Stomach smooth muscle (tissue), 2 donors: ENCODE measurements at regions not wholly inside any gene's neighbourhood (a gene's known extent, or its start where the extent isn't known, plus 50 kb on each side); places are given as distances from the start of the nearest gene placed in this dataset.

Experiments used
- H3K27ac ChIP-seq: one replicate; pipeline ENCODE4 v1.7.0; 2013; ENCODE audit warnings: mild to moderate bottlenecking, low read length, inconsistent platforms
- H3K27me3 ChIP-seq, 2 donors: one replicate each; pipeline ENCODE4 v1.7.0; 2013; ENCODE audit warnings: low read length in 2 of 2; ENCODE audit not compliant: insufficient read depth in 2 of 2, control insufficient read depth in 1 of 2
- H3K36me3 ChIP-seq, 2 donors: one replicate each; pipeline ENCODE4 v1.7.0; 2013; ENCODE audit warnings: low read length in 2 of 2; ENCODE audit not compliant: control insufficient read depth in 2 of 2, insufficient read depth in 2 of 2
- H3K4me1 ChIP-seq: one replicate; pipeline ENCODE4 v1.7.0; 2013; ENCODE audit warnings: low read length; ENCODE audit not compliant: control insufficient read depth, insufficient read depth
- H3K4me3 ChIP-seq, 2 donors: one replicate each; pipeline ENCODE4 v1.7.0; 2013; ENCODE audit warnings: low read length in 2 of 2
- H3K9ac ChIP-seq, 2 donors: one replicate each; pipeline ENCODE4 v1.7.0; 2013; ENCODE audit warnings: low read length in 2 of 2, mild to moderate bottlenecking in 1 of 2
- H3K9me3 ChIP-seq, 2 donors: one replicate each; pipeline ENCODE4 v1.7.0; 2013; ENCODE audit warnings: low read length in 2 of 2; ENCODE audit not compliant: control insufficient read depth in 2 of 2
- donor health status: healthy.
- donor health status: Pancreatic carcinoma.

DNA sequence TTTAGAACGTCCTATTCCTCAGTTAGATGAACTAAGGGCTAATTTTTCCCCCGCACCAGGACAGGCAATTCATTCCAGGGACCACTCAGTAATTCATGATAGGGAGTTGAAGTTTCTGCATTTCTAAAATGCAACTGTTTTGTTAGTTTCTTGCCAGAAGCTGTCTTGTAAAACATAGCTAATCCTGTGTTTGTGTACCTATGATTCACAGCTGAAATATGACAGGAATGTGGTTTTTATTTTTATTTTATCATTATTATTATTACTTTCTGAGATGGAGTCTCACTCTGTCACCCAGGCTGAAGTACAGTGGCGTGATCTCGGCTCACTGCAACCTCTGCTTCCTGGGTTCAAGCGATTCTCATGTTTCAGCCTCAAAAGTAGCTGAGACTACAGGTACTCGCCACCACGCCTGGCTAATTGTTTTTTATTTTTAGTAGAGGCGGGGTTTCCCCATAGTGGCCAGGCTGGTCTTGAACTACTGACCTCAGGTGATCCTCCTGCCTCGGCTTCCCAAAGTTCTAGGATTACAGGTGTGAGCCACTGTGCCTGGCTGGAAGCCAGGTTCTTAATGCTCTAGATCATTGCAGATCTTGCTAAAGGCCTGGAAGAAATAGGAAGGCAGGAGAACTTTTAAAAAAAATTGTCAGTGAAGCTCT, 154.8 kb upstream of the FHL2 start:
- no peak overlapping the region for H3K27ac ChIP-seq
- no peaks in the 10 kb centered on the region for H3K9me3 ChIP-seq
- H3K4me1 ChIP-seq, result peaks cover 3% of the 10 kb centered on the region
- no peaks in the 10 kb centered on the region for H3K36me3 ChIP-seq
- H3K27me3 ChIP-seq, result peaks cover 2 to 5% of the 10 kb centered on the region in 2 donors
- no peak overlapping the region for H3K9ac ChIP-seq
- no peak overlapping the region for H3K4me3 ChIP-seq

DNA sequence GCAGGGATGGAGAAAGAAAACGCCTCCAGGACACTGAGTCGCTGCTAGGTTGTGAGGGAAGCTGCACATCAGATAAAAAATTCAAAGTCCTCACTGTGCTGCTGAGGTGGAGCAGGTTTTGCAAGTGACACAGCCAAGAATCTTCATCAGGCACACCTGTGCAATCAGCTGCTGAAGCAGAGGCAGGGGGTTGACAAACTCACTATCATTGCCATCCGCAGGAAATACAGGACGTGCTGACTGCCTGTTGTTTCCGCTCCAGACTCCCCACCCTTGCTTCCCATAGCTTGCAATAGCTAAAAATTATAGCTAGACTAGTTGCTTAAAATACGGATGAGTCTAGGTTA, 147.8 kb upstream of the FHL2 start:
- no peaks in the 10 kb centered on the region for H3K36me3 ChIP-seq
- H3K4me3 ChIP-seq, result no peak overlapping the region
- H3K9ac ChIP-seq, result no peak overlapping the region
- no peaks in the 10 kb centered on the region for H3K27me3 ChIP-seq
- no peak overlapping the region for H3K27ac ChIP-seq
- peaks cover 3% of the 10 kb centered on the region for H3K4me1 ChIP-seq
- no peaks in the 10 kb centered on the region for H3K9me3 ChIP-seq

DNA sequence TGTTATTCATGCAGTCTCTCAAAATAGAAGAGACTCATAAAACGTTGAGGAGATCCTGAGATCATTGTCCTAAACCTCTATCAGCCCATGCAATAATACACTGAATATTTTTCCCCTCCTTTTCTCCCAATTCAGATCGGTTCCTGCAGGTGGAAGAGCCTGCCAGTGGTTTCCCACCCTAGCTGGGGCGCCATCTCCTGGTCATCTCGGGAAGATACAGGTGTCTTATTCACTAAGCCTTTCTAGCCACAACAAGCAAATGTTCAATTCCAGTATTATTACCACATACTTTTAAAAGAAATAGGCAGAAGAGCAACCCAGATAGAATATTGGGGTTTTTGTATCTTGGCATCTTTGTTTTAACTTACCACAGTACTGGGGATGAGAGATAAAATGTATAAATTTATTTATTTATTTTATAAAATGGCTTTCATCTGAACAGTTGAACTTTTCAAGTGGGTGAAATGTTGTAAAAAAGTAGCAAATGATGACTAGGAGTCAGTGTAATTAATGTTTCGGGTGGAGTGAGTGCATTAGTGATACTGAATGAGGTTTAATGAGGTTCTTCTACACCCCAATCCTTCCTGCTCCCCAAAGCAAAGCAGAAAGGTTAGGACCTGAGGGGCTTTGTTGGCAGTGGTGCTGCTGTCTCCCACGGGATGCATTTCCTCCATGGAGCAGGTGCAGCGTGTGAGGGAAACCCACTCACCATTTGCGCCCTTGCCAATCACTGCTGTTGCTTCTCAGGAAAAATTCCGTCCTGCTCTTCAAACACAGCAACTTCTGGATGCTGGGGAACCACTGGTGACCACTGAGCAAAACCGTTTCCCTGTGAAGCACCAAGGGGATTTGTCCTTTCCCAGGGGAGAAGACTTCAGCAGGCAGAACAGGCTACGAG, 147.1 kb upstream of the FHL2 start:
- Histone ChIP-seq H3K36me3 (no peaks in the 10 kb centered on the region), H3K9me3 (no peaks in the 10 kb centered on the region), H3K27ac (no peak overlapping the region), H3K4me1 (peaks cover 3% of the 10 kb centered on the region), H3K9ac (no peak overlapping the region), H3K27me3 (no peaks in the 10 kb centered on the region), H3K4me3 (no peak overlapping the region)

DNA sequence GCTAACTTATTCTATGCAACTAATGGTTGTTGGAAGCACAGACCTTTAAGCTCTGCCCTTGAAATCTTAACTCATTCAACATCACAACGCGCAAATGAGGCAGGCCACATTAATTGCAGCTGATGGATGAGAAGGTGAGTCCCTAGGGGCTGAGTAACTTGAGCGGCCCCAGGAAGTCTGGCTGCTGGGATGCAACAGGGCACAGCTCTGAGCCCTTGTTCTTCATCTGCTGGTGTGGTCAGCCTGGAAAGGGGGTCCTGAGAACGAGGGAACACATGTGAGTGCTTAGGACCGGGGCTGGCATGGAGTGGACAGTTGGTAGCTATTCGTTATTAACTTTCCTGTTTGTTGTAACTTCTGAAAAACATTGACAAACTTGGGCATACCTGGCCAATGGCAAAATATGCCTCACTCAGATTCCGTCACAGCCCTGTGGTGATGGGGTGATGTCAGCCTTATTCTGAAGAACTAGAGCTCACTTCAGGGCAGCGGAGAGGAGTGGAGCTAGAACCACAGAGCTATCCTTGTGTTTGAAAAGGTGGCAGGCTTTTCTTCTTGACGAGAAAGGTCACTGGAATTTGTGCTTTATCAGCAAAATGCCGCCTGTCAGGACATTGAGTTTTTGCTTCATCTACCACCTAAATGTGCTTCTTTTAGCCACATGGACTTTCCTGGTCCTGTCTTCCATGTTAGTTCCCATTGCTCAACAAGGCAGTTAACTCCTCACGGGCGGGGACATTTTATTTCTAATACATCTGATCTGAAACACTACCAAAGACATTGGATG, 145.9 kb upstream of the FHL2 start:
- peaks cover 3% of the 10 kb centered on the region for H3K4me1 ChIP-seq
- H3K27ac ChIP-seq, result no peak overlapping the region
- H3K36me3 ChIP-seq, result no peaks in the 10 kb centered on the region
- no peak overlapping the region for H3K4me3 ChIP-seq
- H3K27me3 ChIP-seq, result no peaks in the 10 kb centered on the region
- H3K9ac ChIP-seq, result no peak overlapping the region
- no peaks in the 10 kb centered on the region for H3K9me3 ChIP-seq

DNA sequence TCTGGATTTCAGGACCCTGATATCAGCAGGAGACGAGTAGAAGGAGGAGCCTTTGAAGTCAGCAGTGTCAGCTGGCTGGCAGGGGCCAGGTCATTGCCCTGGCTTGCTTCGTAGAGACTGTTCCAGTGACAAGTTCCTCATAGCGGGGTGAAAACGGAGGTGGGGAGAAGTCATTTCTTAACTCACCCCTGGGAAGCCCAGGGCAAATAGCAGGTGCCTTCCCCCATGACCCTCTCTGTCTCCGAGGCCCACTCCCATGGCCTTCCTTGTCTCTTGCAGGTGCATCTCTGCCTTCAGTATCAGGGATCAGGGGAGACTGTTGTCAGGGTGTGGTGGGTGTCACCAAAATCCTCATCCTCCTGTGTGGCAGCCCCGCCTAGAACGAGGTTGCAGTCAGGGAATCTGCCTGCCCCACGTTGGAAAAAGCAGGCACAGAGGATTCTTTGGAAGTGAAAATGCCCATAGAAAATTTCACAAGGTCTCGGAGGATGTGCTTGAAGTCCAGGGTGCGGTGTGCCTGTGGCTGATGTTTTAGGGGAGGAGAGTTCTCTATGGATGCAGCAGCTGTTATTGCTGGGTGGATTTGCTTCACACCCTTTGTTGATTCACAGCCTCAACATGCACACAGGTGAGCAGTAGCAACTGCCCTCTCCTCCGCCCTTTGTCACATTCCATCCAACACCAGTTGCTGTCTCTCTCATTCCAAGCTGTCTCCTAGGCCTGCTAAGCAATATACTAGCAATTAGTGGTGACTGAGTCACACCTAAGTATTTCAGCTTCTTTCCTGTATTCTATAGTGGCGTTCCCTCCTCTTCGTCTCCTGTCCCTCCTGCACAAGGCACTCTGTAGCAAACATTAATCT, 142.6 kb upstream of the FHL2 start:
- H3K9me3 ChIP-seq, result no peaks in the 10 kb centered on the region
- H3K9ac ChIP-seq, result no peak overlapping the region
- no peaks in the 10 kb centered on the region for H3K36me3 ChIP-seq
- H3K4me3 ChIP-seq, result no peak overlapping the region
- peaks cover 3% of the 10 kb centered on the region for H3K4me1 ChIP-seq
- H3K27me3 ChIP-seq, result peaks cover 0 to 2% of the 10 kb centered on the region in 2 donors
- no peak overlapping the region for H3K27ac ChIP-seq

DNA sequence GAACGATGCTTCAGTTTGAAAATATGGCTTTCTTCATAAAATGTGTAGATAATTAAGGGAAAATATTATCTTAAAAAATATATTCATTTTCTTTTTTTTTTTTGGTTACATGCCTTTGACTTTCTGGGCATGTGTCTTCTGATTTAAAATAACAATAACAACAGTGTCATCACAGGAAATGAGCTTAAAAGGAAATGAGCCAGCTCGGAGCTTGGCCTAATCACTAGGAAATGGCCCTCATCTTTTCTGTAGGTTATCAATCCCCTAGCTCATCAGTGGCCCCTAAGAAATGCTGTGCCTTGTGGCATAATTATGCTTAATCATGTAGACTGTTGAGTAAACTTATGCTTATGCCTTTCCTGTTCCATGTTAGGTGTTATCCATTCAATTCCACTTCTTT, 141.8 kb upstream of the FHL2 start:
- Histone ChIP-seq H3K36me3 (no peaks in the 10 kb centered on the region), H3K27ac (no peak overlapping the region), H3K4me1 (peaks cover 3% of the 10 kb centered on the region), H3K4me3 (no peak overlapping the region), H3K9me3 (no peaks in the 10 kb centered on the region), H3K9ac (no peak overlapping the region), H3K27me3 (peaks cover 0 to 2% of the 10 kb centered on the region in 2 donors)

DNA sequence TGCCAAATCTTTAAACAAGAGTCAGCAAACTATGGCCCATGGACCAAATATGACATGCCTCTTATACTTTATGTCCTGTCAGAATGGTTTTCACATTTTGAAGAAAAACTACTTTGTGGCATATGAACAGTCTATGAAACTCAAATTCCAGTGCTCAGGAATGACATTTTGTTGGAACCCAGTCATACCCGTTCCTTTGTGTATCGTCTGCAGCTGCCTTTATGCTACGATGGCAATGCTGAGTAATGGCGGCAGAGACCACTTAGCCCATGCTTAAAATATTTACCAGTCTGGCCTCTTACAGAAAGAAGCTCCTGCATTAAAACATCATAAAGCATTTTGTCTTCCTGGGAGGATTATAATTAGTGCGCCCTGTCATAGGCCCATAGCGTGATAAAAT, 140.5 kb upstream of the FHL2 start:
- H3K9me3 ChIP-seq, result no peaks in the 10 kb centered on the region
- no peaks in the 10 kb centered on the region for H3K36me3 ChIP-seq
- no peak overlapping the region for H3K27ac ChIP-seq
- peaks cover 0 to 2% of the 10 kb centered on the region in 2 donors for H3K27me3 ChIP-seq
- H3K4me3 ChIP-seq, result no peak overlapping the region
- H3K9ac ChIP-seq, result no peak overlapping the region
- no peaks in the 10 kb centered on the region for H3K4me1 ChIP-seq

DNA sequence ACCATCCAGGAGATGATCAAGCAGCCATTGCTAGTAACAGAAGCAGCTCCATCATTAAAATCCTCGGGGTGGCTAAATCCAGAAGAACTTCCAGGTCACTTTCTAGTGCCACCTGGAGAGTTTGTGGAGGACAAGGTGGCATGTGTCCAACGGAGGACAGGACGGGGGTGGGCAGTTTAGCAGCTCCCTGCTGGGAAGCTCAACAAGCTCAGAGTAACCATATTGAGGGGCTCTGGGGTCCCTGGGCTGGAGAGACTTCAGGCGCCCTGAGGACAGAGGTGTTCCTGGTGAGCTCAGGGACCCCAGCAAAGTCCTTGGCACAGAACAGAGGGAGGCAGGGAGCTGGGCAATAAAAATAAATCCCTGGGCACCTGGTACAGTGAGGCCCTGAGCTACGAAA, 140.0 kb upstream of the FHL2 start:
- Histone ChIP-seq H3K36me3 (no peaks in the 10 kb centered on the region), H3K9ac (no peak overlapping the region), H3K9me3 (no peaks in the 10 kb centered on the region), H3K4me1 (no peaks in the 10 kb centered on the region), H3K27me3 (peaks cover 0 to 2% of the 10 kb centered on the region in 2 donors), H3K4me3 (no peak overlapping the region), H3K27ac (no peak overlapping the region)

DNA sequence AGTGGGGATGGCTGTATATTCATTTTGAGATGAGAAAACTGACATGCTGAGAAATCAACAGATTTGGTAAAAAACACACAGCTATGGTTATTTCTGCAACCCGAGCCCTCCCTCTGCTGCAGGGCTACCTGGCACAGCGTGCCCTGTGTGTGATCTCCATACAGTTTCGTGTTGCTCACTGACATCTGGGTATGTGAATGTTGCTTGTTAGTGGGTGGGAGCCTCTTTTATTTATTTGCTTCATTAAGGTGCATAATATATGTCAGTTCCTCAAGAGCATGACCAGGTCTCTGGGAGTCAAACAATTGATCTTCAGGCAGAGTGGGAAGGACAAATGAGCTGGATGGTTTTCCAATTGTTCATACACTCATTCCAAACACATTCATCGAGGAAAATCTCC, 139.1 kb upstream of the FHL2 start:
- Histone ChIP-seq H3K27ac (no peak overlapping the region), H3K9me3 (no peaks in the 10 kb centered on the region), H3K9ac (no peak overlapping the region), H3K4me1 (no peaks in the 10 kb centered on the region), H3K4me3 (no peak overlapping the region), H3K27me3 (peaks cover 0 to 2% of the 10 kb centered on the region in 2 donors), H3K36me3 (no peaks in the 10 kb centered on the region)

DNA sequence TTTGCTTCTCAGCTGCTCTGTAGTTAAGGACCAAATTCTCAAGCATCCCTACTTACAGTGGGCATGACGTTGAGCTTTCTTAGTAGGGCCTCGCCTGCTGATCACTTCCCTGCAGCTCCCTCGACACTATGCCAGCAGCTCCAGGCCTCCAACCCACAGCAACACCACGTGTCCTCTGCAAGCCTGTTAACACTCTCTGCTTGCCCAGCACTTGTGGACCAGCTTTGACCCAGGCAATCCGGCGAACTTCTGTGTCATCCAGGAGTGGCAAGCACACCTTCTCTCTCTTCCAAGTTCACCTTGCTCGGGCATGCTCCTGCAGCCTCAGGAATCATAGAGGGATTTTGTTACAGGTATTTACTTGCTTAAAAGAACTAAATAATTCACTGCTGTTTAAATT, 138.6 kb upstream of the FHL2 start:
- H3K27me3 ChIP-seq, result peaks cover 0 to 2% of the 10 kb centered on the region in 2 donors
- no peaks in the 10 kb centered on the region for H3K36me3 ChIP-seq
- no peak overlapping the region for H3K4me3 ChIP-seq
- no peak overlapping the region for H3K9ac ChIP-seq
- no peaks in the 10 kb centered on the region for H3K4me1 ChIP-seq
- no peak overlapping the region for H3K27ac ChIP-seq
- H3K9me3 ChIP-seq, result no peaks in the 10 kb centered on the region
